GM23338 (cell line): ENCODE measurements at regions not wholly inside any gene's neighbourhood (a gene's known extent, or its start where the extent isn't known, plus 50 kb on each side); places are given as distances from the start of the nearest gene placed in this dataset.

Experiments used
- ATAC-seq: fragments of 200-7000 bp; cut with Tn5 transposase; 3 replicates; pipeline ENCODE4 v1.9.1; 2020
- DNase-seq: peaks from one replicate; pipeline ENCODE4 v3.0.0-alpha.2; 2015; ENCODE audit warnings: low spot score
- H2AFZ ChIP-seq: fragments of 200-600 bp; sonication (generic); 2 replicates; pipeline ENCODE4 v1.8.0; 2016; ENCODE audit warnings: antibody characterized with exemption, mild to moderate bottlenecking, moderate library complexity
- H3F3A ChIP-seq: fragments of 200-600 bp; sonication (generic); replicated peaks from 2 replicates; pipeline ENCODE4 v1.8.0; 2017; ENCODE audit warnings: antibody characterized with exemption, mixed run types, low read depth
- H3K27ac ChIP-seq: fragments of 200-600 bp; sonication (generic); 2 replicates; pipeline ENCODE4 v1.6.1; 2016; ENCODE audit warnings: low read depth
- H3K27me3 ChIP-seq: fragments of 200-600 bp; sonication (generic); 2 replicates; pipeline ENCODE4 v1.8.0; 2016; ENCODE audit warnings: mild to moderate bottlenecking, mixed run types, moderate library complexity; ENCODE audit not compliant: insufficient read depth
- H3K36me3 ChIP-seq: fragments of 200-600 bp; sonication (generic); 2 replicates; pipeline ENCODE4 v1.8.0; 2016; ENCODE audit warnings: mild to moderate bottlenecking; ENCODE audit not compliant: insufficient read depth
- H3K4me1 ChIP-seq: fragments of 200-600 bp; sonication (generic); 2 replicates; pipeline ENCODE4 v1.8.0; 2016; ENCODE audit warnings: mild to moderate bottlenecking, moderate library complexity; ENCODE audit not compliant: insufficient read depth
- H3K4me2 ChIP-seq: fragments of 200-600 bp; sonication (generic); 2 replicates; pipeline ENCODE4 v1.7.1; 2017; ENCODE audit warnings: mixed run types
- H3K4me3 ChIP-seq: fragments of 200-600 bp; sonication (generic); 2 replicates; pipeline ENCODE4 v1.6.1; 2016; ENCODE audit warnings: mixed run types
- H3K79me2 ChIP-seq: fragments of 200-600 bp; sonication (generic); replicated peaks from 2 replicates; pipeline ENCODE4 v1.8.0; 2017; ENCODE audit warnings: mild to moderate bottlenecking; ENCODE audit not compliant: insufficient read depth
- H3K9me2 ChIP-seq: fragments of 200-600 bp; sonication (generic); 2 replicates; pipeline ENCODE4 v1.8.0; 2017; ENCODE audit not compliant: insufficient read depth
- H4K20me1 ChIP-seq: fragments of 200-600 bp; sonication (generic); replicated peaks from 2 replicates; pipeline ENCODE4 v1.8.0; 2017; ENCODE audit warnings: mild to moderate bottlenecking; ENCODE audit not compliant: insufficient read depth
- H3K27ac Mint-ChIP-seq: 2 replicates; pipeline ENCODE4 v1.8.0; 2020; ENCODE audit warnings: inconsistent platforms, mild to moderate bottlenecking, moderate library complexity, mixed read lengths
- H3K27me3 Mint-ChIP-seq: 3 replicates; pipeline ENCODE4 v1.8.0; 2022; ENCODE audit warnings: low read depth, mild to moderate bottlenecking, moderate library complexity, mixed read lengths, inconsistent platforms; ENCODE audit not compliant: insufficient read depth, poor library complexity
- H3K36me3 Mint-ChIP-seq: 3 replicates; pipeline ENCODE4 v1.8.0; 2021; ENCODE audit warnings: low read depth, mild to moderate bottlenecking, inconsistent platforms, moderate library complexity, mixed read lengths
- H3K4me1 Mint-ChIP-seq: 3 replicates; pipeline ENCODE4 v1.8.0; 2020; ENCODE audit warnings: mild to moderate bottlenecking, inconsistent platforms, mixed read lengths
- H3K4me3 Mint-ChIP-seq: 3 replicates; pipeline ENCODE4 v1.8.0; 2021; ENCODE audit warnings: moderate library complexity, mild to moderate bottlenecking, inconsistent platforms, mixed read lengths
- H3K9me3 Mint-ChIP-seq: 3 replicates; pipeline ENCODE4 v1.8.0; 2020; ENCODE audit warnings: moderate library complexity, mild to moderate bottlenecking, inconsistent platforms, mixed read lengths
- CREB1 ChIP-seq: fragments of 250-450 bp; sonication (Bioruptor Pico); IDR thresholded peaks from 2 replicates; pipeline ENCODE4 v1.5.0; 2020; ENCODE audit warnings: low read depth, mild to moderate bottlenecking, moderate library complexity
- EZH2 ChIP-seq: fragments of 200-600 bp; sonication (generic); IDR thresholded peaks from one replicate; pipeline ENCODE4 v1.8.0; 2017; ENCODE audit warnings: antibody characterized with exemption, mild to moderate bottlenecking, low read depth; ENCODE audit not compliant: unreplicated experiment
- EZH2phosphoT487 ChIP-seq: fragments of 200-600 bp; sonication (generic); IDR thresholded peaks from one replicate; pipeline ENCODE4 v1.8.1; 2018; ENCODE audit warnings: antibody characterized with exemption; ENCODE audit not compliant: unreplicated experiment
- JUNB ChIP-seq: IDR thresholded peaks from one replicate; pipeline ENCODE4 v1.6.1; 2016; ENCODE audit warnings: antibody characterized with exemption; ENCODE audit not compliant: unreplicated experiment
- NANOG ChIP-seq: IDR thresholded peaks from 2 replicates; pipeline ENCODE4 v1.6.1; 2016; ENCODE audit warnings: antibody characterized with exemption, borderline replicate concordance
- POLR2AphosphoS5 ChIP-seq: IDR thresholded peaks from 2 replicates; pipeline ENCODE4 v1.6.1; 2016; ENCODE audit warnings: antibody characterized with exemption, low read depth
- STAT1 ChIP-seq: IDR thresholded peaks from one replicate; pipeline ENCODE4 v1.6.1; 2016; ENCODE audit warnings: antibody characterized with exemption; ENCODE audit not compliant: unreplicated experiment
- ZNF114 ChIP-seq: fragments of 250-450 bp; sonication (Bioruptor Pico); IDR thresholded peaks from 2 replicates; pipeline ENCODE4 v1.5.0; 2020; ENCODE audit warnings: mild to moderate bottlenecking, moderate library complexity
- ZNF331 ChIP-seq: fragments of 250-450 bp; sonication (Bioruptor Pico); IDR thresholded peaks from 2 replicates; pipeline ENCODE4 v1.5.0; 2020; ENCODE audit warnings: low read depth, mild to moderate bottlenecking, moderate library complexity
- TF ChIP-seq, protein P1 (sequence below): fragments of 250-450 bp; sonication (Bioruptor Pico); IDR thresholded peaks from 2 replicates; pipeline ENCODE4 v1.5.0; 2020; ENCODE audit warnings: mild to moderate bottlenecking, moderate library complexity
- TF ChIP-seq, protein P2 (sequence below): IDR thresholded peaks from one replicate; pipeline ENCODE4 v1.6.1; 2018; ENCODE audit warnings: antibody characterized with exemption; ENCODE audit not compliant: unreplicated experiment
- TF ChIP-seq, protein P3 (sequence below): IDR thresholded peaks from 2 replicates; pipeline ENCODE4 v1.6.1; 2016; ENCODE audit warnings: antibody characterized with exemption

DNA sequence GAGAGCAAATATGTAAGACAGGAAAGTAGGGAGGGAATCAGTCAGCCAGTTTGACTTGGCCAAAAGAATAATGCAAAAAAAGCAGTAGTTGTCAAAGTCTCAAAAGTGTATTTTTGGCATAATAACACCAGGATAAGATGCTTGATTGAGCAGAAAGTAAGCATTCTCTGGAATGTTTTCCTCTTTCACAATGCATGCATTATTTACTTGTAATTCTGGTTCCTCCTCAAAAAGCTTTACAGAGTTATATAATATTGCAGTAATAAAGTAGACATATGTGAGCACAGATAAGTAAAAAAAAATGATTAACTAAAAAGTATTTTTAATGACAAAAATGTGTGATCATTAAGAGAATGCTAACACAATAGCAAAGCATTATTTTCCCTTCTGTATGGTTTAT is 285.9 kb upstream of the BCHE start (continued):
- TF ChIP-seq, protein P1, sequence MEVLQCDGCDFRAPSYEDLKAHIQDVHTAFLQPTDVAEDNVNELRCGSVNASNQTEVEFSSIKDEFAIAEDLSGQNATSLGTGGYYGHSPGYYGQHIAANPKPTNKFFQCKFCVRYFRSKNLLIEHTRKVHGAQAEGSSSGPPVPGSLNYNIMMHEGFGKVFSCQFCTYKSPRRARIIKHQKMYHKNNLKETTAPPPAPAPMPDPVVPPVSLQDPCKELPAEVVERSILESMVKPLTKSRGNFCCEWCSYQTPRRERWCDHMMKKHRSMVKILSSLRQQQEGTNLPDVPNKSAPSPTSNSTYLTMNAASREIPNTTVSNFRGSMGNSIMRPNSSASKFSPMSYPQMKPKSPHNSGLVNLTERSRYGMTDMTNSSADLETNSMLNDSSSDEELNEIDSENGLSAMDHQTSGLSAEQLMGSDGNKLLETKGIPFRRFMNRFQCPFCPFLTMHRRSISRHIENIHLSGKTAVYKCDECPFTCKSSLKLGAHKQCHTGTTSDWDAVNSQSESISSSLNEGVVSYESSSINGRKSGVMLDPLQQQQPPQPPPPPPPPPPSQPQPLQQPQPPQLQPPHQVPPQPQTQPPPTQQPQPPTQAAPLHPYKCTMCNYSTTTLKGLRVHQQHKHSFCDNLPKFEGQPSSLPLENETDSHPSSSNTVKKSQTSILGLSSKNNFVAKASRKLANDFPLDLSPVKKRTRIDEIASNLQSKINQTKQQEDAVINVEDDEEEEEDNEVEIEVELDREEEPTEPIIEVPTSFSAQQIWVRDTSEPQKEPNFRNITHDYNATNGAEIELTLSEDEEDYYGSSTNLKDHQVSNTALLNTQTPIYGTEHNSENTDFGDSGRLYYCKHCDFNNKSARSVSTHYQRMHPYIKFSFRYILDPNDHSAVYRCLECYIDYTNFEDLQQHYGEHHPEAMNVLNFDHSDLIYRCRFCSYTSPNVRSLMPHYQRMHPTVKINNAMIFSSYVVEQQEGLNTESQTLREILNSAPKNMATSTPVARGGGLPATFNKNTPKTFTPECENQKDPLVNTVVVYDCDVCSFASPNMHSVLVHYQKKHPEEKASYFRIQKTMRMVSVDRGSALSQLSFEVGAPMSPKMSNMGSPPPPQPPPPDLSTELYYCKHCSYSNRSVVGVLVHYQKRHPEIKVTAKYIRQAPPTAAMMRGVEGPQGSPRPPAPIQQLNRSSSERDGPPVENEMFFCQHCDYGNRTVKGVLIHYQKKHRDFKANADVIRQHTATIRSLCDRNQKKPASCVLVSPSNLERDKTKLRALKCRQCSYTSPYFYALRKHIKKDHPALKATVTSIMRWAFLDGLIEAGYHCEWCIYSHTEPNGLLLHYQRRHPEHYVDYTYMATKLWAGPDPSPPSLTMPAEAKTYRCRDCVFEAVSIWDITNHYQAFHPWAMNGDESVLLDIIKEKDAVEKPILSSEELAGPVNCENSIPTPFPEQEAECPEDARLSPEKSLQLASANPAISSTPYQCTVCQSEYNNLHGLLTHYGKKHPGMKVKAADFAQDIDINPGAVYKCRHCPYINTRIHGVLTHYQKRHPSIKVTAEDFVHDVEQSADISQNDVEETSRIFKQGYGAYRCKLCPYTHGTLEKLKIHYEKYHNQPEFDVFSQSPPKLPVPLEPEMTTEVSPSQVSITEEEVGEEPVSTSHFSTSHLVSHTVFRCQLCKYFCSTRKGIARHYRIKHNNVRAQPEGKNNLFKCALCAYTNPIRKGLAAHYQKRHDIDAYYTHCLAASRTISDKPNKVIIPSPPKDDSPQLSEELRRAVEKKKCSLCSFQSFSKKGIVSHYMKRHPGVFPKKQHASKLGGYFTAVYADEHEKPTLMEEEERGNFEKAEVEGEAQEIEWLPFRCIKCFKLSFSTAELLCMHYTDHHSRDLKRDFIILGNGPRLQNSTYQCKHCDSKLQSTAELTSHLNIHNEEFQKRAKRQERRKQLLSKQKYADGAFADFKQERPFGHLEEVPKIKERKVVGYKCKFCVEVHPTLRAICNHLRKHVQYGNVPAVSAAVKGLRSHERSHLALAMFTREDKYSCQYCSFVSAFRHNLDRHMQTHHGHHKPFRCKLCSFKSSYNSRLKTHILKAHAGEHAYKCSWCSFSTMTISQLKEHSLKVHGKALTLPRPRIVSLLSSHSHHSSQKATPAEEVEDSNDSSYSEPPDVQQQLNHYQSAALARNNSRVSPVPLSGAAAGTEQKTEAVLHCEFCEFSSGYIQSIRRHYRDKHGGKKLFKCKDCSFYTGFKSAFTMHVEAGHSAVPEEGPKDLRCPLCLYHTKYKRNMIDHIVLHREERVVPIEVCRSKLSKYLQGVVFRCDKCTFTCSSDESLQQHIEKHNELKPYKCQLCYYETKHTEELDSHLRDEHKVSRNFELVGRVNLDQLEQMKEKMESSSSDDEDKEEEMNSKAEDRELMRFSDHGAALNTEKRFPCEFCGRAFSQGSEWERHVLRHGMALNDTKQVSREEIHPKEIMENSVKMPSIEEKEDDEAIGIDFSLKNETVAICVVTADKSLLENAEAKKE: no peak
- no peak for TF ChIP-seq POLR2AphosphoS5
- TF ChIP-seq, protein P2, sequence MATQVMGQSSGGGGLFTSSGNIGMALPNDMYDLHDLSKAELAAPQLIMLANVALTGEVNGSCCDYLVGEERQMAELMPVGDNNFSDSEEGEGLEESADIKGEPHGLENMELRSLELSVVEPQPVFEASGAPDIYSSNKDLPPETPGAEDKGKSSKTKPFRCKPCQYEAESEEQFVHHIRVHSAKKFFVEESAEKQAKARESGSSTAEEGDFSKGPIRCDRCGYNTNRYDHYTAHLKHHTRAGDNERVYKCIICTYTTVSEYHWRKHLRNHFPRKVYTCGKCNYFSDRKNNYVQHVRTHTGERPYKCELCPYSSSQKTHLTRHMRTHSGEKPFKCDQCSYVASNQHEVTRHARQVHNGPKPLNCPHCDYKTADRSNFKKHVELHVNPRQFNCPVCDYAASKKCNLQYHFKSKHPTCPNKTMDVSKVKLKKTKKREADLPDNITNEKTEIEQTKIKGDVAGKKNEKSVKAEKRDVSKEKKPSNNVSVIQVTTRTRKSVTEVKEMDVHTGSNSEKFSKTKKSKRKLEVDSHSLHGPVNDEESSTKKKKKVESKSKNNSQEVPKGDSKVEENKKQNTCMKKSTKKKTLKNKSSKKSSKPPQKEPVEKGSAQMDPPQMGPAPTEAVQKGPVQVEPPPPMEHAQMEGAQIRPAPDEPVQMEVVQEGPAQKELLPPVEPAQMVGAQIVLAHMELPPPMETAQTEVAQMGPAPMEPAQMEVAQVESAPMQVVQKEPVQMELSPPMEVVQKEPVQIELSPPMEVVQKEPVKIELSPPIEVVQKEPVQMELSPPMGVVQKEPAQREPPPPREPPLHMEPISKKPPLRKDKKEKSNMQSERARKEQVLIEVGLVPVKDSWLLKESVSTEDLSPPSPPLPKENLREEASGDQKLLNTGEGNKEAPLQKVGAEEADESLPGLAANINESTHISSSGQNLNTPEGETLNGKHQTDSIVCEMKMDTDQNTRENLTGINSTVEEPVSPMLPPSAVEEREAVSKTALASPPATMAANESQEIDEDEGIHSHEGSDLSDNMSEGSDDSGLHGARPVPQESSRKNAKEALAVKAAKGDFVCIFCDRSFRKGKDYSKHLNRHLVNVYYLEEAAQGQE: no peak

DNA sequence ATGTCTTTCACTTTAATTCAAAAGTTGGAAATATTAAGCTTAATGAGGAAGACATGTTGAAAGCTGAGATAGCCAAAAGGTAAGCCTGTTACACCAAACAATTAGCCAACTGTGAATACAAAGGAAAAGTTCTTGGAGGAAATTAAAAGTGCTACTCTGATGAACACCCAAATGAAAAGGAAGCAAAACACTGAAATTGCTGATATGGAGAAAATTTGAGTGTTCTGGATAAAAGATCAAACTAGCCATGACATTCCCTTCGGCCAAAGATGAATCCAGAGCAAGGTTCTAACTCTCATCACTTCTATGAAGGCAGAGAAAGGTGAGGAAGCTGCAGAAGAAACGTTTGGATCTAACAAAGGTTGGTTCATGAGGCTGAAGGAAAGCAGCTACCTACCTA is 280.8 kb upstream of the BCHE start:
- no peaks in the 10 kb centered on the region for H3K27me3 ChIP-seq
- Mint-ChIP-seq H3K27ac (no peak overlapping the region), H3K36me3 (peaks cover 3% of the 10 kb centered on the region; the same call in 1 of the 3 replicates), H3K9me3 (peaks cover 12% of the 10 kb centered on the region; the same call in 2 of the 3 replicates), H3K4me3 (no peak overlapping the region), H3K27me3 (no peaks in the 10 kb centered on the region), H3K4me1 (no peaks in the 10 kb centered on the region)
- no peaks in the 10 kb centered on the region for H3K36me3 ChIP-seq
- H3F3A ChIP-seq: no peaks in the 10 kb centered on the region
- H3K4me1 ChIP-seq: no peaks in the 10 kb centered on the region; the same call in 1 of the 2 replicates
- no peak for ATAC-seq
- no peak overlapping the region for H3K27ac ChIP-seq
- no peak overlapping the region for H3K4me3 ChIP-seq
- no peaks in the 10 kb centered on the region for H3K9me2 ChIP-seq
- H4K20me1 ChIP-seq: no peaks in the 10 kb centered on the region
- no peaks in the 10 kb centered on the region for H3K79me2 ChIP-seq
- no peak overlapping the region for H3K4me2 ChIP-seq
- DNase-seq: no peak
- no peak overlapping the region for H2AFZ ChIP-seq
- TF ChIP-seq JUNB (no peak), ZNF331 (CRISPR knock-in tag) (no peak), EZH2phosphoT487 (no peak), NANOG (no peak), STAT1 (no peak), ZNF114 (CRISPR knock-in tag) (no peak), CREB1 (CRISPR knock-in tag) (no peak), POLR2AphosphoS5 (no peak), EZH2 (no peak)
- TF ChIP-seq, protein P3, sequence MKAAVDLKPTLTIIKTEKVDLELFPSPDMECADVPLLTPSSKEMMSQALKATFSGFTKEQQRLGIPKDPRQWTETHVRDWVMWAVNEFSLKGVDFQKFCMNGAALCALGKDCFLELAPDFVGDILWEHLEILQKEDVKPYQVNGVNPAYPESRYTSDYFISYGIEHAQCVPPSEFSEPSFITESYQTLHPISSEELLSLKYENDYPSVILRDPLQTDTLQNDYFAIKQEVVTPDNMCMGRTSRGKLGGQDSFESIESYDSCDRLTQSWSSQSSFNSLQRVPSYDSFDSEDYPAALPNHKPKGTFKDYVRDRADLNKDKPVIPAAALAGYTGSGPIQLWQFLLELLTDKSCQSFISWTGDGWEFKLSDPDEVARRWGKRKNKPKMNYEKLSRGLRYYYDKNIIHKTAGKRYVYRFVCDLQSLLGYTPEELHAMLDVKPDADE: no peak
